ENCODE measurements at regions not wholly inside any gene's neighbourhood (a gene's known extent, or its start where the extent isn't known, plus 50 kb on each side); places are given as distances from the start of the nearest gene placed in this dataset.

GRCh38 chr7:110095372-110096052 is 995.4 kb upstream of the LRRN3 start:
- H3K4me3 ChIP-seq: no peak overlapping the region
- no peak for TF ChIP-seq Cebpa-rat (IDR thresholded peaks at IDR 0.05)
- H3K36me3 ChIP-seq: no peaks in the 10 kb centered on the region
- H3K9me3 ChIP-seq (replicated peaks in 1 of 11): peaks cover 0 to 8% (median 6%) of the 10 kb centered on the region in 11 experiments; a peak in 10 of 22 replicates
- no peak overlapping the region for H3K4me2 ChIP-seq
- H4K20me1 ChIP-seq: no peaks in the 10 kb centered on the region
- H3K4me1 ChIP-seq: no peaks in the 10 kb centered on the region
- H3K27ac ChIP-seq: no peak overlapping the region
- no peaks in the 10 kb centered on the region for H3K27me3 ChIP-seq
- no peak overlapping the region for H3K9ac ChIP-seq

- H3K27me3 ChIP-seq: no peaks in the 10 kb centered on the region
- H3K4me2 ChIP-seq: no peak overlapping the region
- TF ChIP-seq Cebpa-rat (IDR thresholded peaks at IDR 0.05): no peak
- no peak overlapping the region for H3K4me3 ChIP-seq
- H3K9ac ChIP-seq: no peak overlapping the region
- H3K27ac ChIP-seq: no peak overlapping the region
- no peaks in the 10 kb centered on the region for H3K9me3 ChIP-seq (replicated peaks in 1 of 11)
- H3K4me1 ChIP-seq: no peaks in the 10 kb centered on the region
- no peaks in the 10 kb centered on the region for H3K36me3 ChIP-seq
- no peaks in the 10 kb centered on the region for H4K20me1 ChIP-seq
Observed at GRCh38 chr7:110104243-110104642, 986.7 kb upstream of the LRRN3 start.

GRCh38 chr7:110105307-110105706 is 985.6 kb upstream of the LRRN3 start:
- no peak overlapping the region for H3K4me3 ChIP-seq

GRCh38 chr7:110105840-110106239 is 985.1 kb upstream of the LRRN3 start:
- no peaks in the 10 kb centered on the region for H3K4me1 ChIP-seq
- H4K20me1 ChIP-seq: no peaks in the 10 kb centered on the region
- no peak overlapping the region for H3K4me3 ChIP-seq
- no peak overlapping the region for H3K9ac ChIP-seq
- H3K9me3 ChIP-seq (replicated peaks in 1 of 11): no peaks in the 10 kb centered on the region
- H3K27ac ChIP-seq: no peak overlapping the region
- H3K36me3 ChIP-seq: no peaks in the 10 kb centered on the region
- no peak overlapping the region for H3K4me2 ChIP-seq
- H3K27me3 ChIP-seq: no peaks in the 10 kb centered on the region
- no peak for TF ChIP-seq Cebpa-rat (IDR thresholded peaks at IDR 0.05)

More at GRCh38 chr7:110105307-110105706, 985.6 kb upstream of the LRRN3 start:
- Histone ChIP-seq H3K27ac (no peak overlapping the region), H3K36me3 (no peaks in the 10 kb centered on the region), H3K4me2 (no peak overlapping the region), H3K4me1 (no peaks in the 10 kb centered on the region), H3K9me3 (replicated peaks in 1 of 11) (no peaks in the 10 kb centered on the region), H3K27me3 (no peaks in the 10 kb centered on the region), H3K9ac (no peak overlapping the region), H4K20me1 (no peaks in the 10 kb centered on the region)
- TF ChIP-seq Cebpa-rat (IDR thresholded peaks at IDR 0.05): no peak

DNA sequence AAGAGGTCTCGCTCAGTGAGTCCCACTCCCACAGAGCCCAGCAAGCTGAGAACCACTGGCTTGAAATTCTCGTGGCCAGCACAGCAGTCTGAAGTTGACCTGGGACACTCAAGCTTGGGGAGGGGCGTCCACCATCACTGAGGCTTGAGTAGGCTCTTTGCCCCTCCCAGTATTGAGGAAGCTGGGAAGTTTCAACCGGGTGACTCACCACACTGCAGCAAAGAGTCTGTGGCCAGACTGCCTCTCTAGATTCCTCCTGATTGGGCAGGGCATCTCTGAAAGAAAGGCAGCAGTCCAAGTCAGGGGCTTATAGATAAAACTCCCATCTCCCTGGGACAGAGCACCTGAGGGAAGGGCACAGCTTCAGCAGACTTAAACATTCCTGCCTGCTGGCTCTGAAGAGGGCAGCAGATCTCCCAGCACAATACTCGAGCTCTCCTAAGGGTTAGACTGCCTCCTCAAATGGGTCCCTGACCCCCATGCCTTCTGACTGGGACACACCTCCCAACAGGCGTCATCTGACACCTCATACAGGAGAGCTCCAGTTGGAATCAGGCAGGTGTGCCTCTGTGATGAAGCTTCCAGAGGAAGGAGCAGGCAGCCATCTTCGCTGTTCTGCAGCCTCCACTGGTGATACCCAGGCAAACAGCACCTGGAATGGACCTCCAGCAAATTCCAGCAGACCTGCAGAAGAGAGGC is 970.9 kb upstream of the LRRN3 start:
- no peak for TF ChIP-seq Cebpa-rat (IDR thresholded peaks at IDR 0.05)
- Histone ChIP-seq H3K36me3 (no peaks in the 10 kb centered on the region), H3K4me1 (no peaks in the 10 kb centered on the region), H3K27ac (no peak overlapping the region), H3K9me3 (replicated peaks in 1 of 11) (peaks cover 0 to 5% (median 0%) of the 10 kb centered on the region in 11 experiments; a peak in 1 of 22 replicates), H3K9ac (no peak overlapping the region), H3K27me3 (no peaks in the 10 kb centered on the region), H3K4me3 (no peak overlapping the region), H3K4me2 (no peak overlapping the region), H4K20me1 (no peaks in the 10 kb centered on the region)

DNA sequence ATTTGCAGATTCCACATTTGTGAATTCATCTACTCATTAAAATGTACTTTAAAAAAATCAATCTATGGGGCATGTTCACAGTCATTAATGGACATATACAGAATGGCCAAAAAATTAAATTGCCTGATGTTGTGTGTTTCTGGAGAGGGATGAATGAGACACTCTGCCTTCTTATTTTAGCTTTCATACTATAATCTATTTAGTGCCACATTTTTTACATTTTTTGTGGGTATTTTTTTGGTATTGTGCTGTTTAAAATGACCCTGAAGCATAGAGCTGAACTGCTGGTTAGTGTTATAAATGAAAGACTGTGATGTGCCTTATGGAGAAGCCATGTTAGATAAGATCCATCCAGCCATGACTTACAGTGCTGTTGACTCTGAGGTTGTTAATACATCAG is 961.8 kb upstream of the LRRN3 start:
- H3K4me3 ChIP-seq: no peak overlapping the region
- H3K27ac ChIP-seq: no peak overlapping the region
- no peaks in the 10 kb centered on the region for H3K4me1 ChIP-seq
- no peaks in the 10 kb centered on the region for H3K27me3 ChIP-seq
- H3K9me3 ChIP-seq (replicated peaks in 1 of 11): 0 out of 22 replicates have a peak, but pooled peaks cover 0 to 8% (median 0%) of the 10 kb centered on the region in 11 experiments
- no peaks in the 10 kb centered on the region for H4K20me1 ChIP-seq
- H3K36me3 ChIP-seq: no peaks in the 10 kb centered on the region
- no peak for TF ChIP-seq Cebpa-rat (IDR thresholded peaks at IDR 0.05)
- no peak overlapping the region for H3K4me2 ChIP-seq
- no peak overlapping the region for H3K9ac ChIP-seq

- Histone ChIP-seq H3K27ac (no peak overlapping the region), H3K9me3 (replicated peaks in 1 of 11) (no peaks in the 10 kb centered on the region), H3K4me1 (no peaks in the 10 kb centered on the region), H4K20me1 (no peaks in the 10 kb centered on the region), H3K4me2 (no peak overlapping the region), H3K9ac (no peak overlapping the region), H3K4me3 (no peak overlapping the region), H3K36me3 (no peaks in the 10 kb centered on the region), H3K27me3 (no peaks in the 10 kb centered on the region)
- no peak for TF ChIP-seq Cebpa-rat (IDR thresholded peaks at IDR 0.05)
Observed at GRCh38 chr7:110130669-110131068, 960.3 kb upstream of the LRRN3 start.

DNA sequence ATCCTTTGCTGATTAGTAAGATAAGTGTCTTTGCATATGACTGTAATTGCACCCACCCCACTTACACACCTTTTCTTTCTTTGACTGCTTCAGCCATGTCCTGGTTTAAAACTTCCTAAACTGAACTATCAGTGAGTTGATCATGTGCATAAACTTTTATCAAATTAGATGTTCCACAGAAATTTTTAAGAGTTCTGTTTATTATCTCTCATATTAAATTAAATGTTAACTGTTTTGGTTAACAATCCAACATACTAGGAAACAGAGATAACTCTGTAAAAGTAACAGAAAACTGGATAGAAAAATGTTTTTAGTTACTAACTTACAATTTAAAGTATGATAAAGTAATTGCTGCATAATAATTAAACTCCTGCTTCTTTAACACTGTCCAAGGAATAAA is 959.6 kb upstream of the LRRN3 start:
- Histone ChIP-seq H4K20me1 (no peaks in the 10 kb centered on the region), H3K27ac (no peak overlapping the region)

GRCh38 chr7:110139056-110139455 is 951.9 kb upstream of the LRRN3 start:
- Histone ChIP-seq H4K20me1 (no peaks in the 10 kb centered on the region), H3K4me2 (no peak overlapping the region), H3K27me3 (no peaks in the 10 kb centered on the region), H3K36me3 (no peaks in the 10 kb centered on the region), H3K4me1 (no peaks in the 10 kb centered on the region), H3K9me3 (replicated peaks in 1 of 11) (no peaks in the 10 kb centered on the region), H3K27ac (no peak overlapping the region), H3K4me3 (no peak overlapping the region), H3K9ac (no peak overlapping the region)
- TF ChIP-seq Cebpa-rat (IDR thresholded peaks at IDR 0.05): no peak

More for the DNA sequence above, 959.6 kb upstream of the LRRN3 start:
- H3K9me3 ChIP-seq (replicated peaks in 1 of 11): no peaks in the 10 kb centered on the region
- H3K4me2 ChIP-seq: no peak overlapping the region
- no peaks in the 10 kb centered on the region for H3K27me3 ChIP-seq
- no peak overlapping the region for H3K4me3 ChIP-seq
- TF ChIP-seq Cebpa-rat (IDR thresholded peaks at IDR 0.05): no peak
- H3K36me3 ChIP-seq: no peaks in the 10 kb centered on the region
- H3K4me1 ChIP-seq: no peaks in the 10 kb centered on the region
- H3K9ac ChIP-seq: no peak overlapping the region
